NCI-H226 (cell line): ENCODE measurements at regions not wholly inside any gene's neighbourhood (a gene's known extent, or its start where the extent isn't known, plus 50 kb on each side); places are given as distances from the start of the nearest gene placed in this dataset.

Experiments
- DNase-seq: peaks from one replicate; pipeline ENCODE4 v3.0.0-alpha.2; 2015

GRCh38 chr13:50670847-50671496, 172.5 kb downstream of the DLEU7 start:
- no peak for DNase-seq

- DNase-seq = no peak
Observed at GRCh38 chr13:50671497-50671850, 172.0 kb downstream of the DLEU7 start.

GRCh38 chr13:50672025-50672424, 171.5 kb downstream of the DLEU7 start:
- DNase-seq = no peak

GRCh38 chr13:50675651-50676050, 167.8 kb downstream of the DLEU7 start:
- DNase-seq = no peak

DNA sequence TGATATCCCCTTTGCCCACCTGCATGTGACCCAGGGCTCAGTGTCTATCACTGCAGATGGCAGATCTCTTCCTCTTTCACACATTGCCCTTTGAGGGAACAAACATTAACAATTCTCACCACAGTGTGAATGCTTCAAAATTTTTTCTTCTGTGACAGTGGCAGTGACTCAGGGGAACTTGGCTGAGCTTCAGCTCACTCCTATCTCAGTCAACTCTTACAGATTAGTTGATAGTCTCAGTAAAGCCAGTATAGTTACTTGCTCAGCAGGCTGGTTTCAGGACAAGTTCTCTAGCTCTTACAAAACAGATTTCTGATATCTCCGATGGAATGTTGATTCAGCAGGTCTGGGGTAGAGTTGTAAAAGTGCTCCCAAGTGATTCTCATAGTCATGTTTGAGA, 166.9 kb downstream of the DLEU7 start:
- DNase-seq = peak; percentile 30

- DNase-seq = no peak
Observed at GRCh38 chr13:50677258-50677657, 166.2 kb downstream of the DLEU7 start.

- DNase-seq = no peak
Observed at GRCh38 chr13:50677687-50678463, 165.6 kb downstream of the DLEU7 start.

GRCh38 chr13:50678464-50679162, 164.9 kb downstream of the DLEU7 start:
- DNase-seq = no peak

DNA sequence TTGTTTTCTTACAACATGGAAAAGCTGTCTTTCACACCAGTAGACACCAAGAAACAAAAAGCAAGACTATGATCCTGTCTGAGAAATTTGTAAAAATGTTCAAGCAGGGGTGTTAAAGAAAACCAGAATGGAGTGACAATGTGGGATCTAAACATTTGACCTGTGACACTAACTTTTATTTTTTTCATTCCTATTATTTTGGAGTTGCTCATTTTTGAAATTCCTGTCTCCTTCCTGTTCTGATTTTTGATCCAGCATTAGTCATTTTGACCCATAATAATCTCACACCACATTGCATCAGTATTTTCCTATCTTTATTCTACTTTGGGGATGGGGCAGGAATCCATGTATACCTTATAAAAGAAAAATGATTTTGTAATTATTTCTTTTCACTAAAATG, 164.2 kb downstream of the DLEU7 start:
- DNase-seq = peak; percentile 24

DNA sequence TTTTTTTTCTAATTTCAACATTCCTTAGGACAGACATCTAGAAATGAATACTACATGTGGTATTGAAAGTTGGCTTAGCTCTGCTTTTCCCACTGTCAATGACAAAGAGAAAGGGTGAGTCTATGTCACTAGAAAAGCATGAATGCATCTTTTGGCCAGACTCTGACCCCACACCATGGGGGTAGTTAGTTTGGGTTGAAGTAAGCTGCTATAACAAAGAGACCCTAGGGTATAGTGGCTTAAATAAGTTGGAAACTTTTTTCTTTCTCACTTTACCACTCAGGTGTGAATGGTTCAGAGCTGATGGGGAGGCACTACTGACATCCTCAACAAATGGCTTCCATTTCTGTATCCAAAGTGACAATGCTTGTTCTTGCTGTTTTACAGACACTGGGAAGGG, 161.5 kb downstream of the DLEU7 start:
- no peak for DNase-seq

DNA sequence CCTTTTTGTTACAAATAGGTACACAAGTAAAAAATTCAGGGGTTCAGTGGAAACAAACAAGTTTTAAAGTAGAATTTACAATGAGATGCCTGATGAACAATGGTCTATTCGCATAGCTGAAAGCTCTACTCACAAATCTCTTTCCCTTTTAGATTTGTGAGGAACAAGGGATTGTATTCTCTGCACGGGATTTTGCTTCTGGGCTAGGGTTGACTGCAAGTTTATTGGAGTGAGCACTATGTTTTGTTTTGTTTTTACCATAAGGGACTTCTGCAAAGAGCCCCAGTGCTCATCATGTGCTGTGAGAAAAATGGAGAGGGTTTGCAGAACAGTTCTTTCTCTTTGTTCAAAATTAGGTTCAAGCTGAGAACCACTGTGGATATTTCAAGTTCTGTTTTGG, 160.5 kb downstream of the DLEU7 start:
- DNase-seq = no peak

- DNase-seq = no peak
Observed at GRCh38 chr13:50684366-50684765, 159.1 kb downstream of the DLEU7 start.

- no peak for DNase-seq
Observed at GRCh38 chr13:50685491-50685890, 158.0 kb downstream of the DLEU7 start.

DNA sequence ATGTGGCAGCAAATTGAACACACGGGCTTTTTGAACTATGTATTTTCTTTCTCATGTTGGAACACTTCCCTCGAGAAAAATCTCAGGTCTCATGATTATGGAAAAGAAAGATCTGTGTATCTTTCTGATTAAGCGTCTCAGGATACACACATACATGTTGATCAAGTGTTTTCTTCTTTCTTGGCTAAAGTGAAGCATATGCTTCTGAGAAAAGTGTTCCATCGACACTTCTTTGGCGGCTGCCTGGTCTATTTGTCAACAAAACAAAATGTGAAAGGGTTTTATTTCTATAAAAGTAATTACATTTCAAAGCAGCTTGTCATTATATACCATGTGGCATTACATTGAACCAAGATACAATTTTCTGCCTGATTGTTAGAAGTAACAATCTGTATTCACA, 157.5 kb downstream of the DLEU7 start:
- DNase-seq = no peak

DNA sequence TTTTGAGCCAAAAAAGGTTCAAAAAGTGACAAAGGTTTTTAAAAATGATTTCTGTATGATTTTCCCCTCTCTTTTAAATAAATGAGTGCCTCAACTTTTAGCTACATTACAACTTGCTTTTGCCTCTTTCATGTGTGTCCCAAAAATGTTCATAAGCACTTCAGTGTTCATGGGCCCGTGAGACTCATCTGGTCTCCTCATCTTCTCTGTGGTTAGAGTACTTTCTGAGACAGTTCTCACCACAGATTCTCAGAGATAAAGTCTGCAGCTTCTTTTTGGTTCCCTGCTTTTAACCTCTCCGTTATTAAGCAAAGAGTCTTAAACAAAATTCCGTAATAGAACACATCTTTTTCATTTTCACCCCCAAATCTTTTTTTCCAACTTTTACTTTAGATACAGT, 156.9 kb downstream of the DLEU7 start:
- DNase-seq = no peak

DNA sequence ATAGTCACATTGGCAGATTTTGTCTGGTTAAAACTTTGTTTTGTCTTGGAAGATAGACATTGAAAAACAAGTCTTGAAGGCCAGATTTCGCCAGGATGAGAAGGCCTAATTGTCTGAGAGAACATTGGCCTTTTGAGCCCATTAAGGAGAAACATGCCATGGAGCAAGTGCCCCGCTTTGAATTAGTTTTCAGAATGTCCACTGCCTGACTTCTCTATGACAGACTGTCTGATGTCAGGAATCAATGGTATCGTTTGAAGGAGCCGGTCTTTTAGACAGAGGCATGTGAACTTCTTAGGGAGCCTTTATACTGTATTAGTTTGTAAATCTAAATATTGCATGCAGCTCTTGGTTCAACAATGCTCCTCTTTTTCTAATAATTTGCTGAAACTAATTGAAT, 155.9 kb downstream of the DLEU7 start:
- no peak for DNase-seq

DNA sequence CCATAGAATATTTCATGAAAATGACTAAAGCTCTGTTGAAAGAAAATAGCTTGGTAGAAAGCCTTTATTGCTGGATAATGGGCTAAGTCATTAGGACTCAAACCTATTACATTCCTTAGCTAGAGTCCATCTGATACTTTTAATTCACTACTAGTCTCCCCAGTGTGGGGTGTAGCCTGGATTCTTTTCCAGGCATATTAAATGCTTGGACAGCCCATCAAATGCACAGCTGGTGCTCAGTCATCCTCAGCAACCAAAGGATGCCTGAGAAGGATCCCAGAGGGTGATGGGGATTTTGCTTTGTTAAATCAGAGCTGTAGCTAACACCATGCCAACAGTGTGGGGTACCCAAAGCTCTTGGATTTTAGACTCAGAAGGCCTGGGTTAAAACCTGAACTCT, 153.5 kb downstream of the DLEU7 start:
- no peak for DNase-seq

- DNase-seq = no peak
Observed at GRCh38 chr13:50691176-50691680, 152.3 kb downstream of the DLEU7 start.

DNA sequence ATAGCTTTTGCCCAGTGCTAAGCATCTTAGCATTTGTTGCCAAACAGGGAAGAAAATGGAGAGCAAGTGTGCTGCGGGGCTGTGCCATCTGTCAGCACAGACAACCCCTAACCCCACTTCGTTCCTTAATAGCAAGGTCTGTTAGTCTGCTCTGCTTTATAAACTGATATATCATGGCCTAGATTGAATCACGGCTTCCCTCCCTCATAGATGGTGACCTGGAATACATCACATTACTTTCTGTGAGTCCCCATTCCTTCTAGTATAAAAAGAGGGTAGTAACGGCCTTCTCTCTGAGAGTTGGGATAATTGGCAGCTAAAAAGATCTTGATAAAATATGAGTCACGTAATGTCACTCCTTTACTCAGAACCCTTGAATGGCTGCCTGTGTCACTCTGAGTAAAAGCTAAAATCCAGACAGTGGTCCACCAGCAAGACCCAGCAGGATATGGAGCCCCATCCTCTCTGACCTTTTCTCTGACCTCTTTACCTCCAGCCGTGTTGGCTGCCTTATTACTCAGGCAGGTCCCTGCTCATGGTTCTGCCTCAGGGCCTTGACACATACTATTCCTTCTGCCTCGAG, 151.7 kb downstream of the DLEU7 start:
- DNase-seq = no peak

DNA sequence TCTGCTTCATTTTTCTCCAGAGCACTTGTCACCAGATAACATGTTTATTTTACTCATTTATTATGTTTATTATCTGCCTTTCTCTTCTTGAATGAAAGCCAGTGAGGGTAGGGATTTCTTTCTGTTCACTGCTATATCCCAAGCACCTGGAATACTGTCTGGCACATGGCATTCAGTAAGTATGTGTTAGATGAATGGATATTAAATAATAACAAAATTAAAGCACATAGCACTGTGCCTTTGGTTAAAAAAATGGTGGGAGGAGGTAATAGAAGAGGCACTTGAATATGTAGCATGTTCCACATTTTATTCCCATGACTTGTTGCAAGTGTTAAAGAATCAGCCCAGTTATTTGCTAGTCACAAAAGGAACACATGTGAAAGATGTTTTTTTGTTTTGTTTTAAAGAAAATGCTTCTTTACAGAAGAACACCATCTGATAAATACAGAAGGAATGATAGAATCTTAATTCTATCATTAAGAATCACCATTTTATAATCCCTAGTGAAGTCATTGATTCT, 151.0 kb downstream of the DLEU7 start:
- no peak for DNase-seq

- no peak for DNase-seq
Observed at GRCh38 chr13:50693727-50694126, 149.8 kb downstream of the DLEU7 start.

- no peak for DNase-seq
Observed at GRCh38 chr13:50697746-50698539, 145.5 kb downstream of the DLEU7 start.
